Glomerular visceral epithelial cell (primary cell): ENCODE measurements at regions not wholly inside any gene's neighbourhood (a gene's known extent, or its start where the extent isn't known, plus 50 kb on each side); places are given as distances from the start of the nearest gene placed in this dataset.

Experiments
- DNase-seq: peaks from one replicate; pipeline ENCODE4 v3.0.0-alpha.2; 2016; ENCODE audit errors: extremely low spot score

GRCh38 chr1:83673312-83673711 is 325.6 kb downstream of the TTLL7 start:
- no peak for DNase-seq

- no peak for DNase-seq
Measured at GRCh38 chr1:83671586-83671985, 327.3 kb downstream of the TTLL7 start.

- DNase-seq = no peak
Measured at GRCh38 chr1:83670909-83671565, 327.9 kb downstream of the TTLL7 start.

GRCh38 chr1:83641796-83642443 is 357.0 kb downstream of the TTLL7 start:
- DNase-seq = no peak

GRCh38 chr1:83641206-83641658 is 357.7 kb downstream of the TTLL7 start:
- no peak for DNase-seq

- DNase-seq = no peak
Measured at GRCh38 chr1:83639785-83640184, 359.1 kb downstream of the TTLL7 start.

- DNase-seq = no peak
Measured at GRCh38 chr1:83637586-83637985, 361.3 kb downstream of the TTLL7 start.

- no peak for DNase-seq
Measured at GRCh38 chr1:83637009-83637408, 361.9 kb downstream of the TTLL7 start.

GRCh38 chr1:83632906-83633305 is 366.0 kb downstream of the TTLL7 start:
- DNase-seq = no peak

- DNase-seq = no peak
Measured at GRCh38 chr1:83631851-83632250, 367.1 kb downstream of the TTLL7 start.

GRCh38 chr1:83627045-83627444 is 371.9 kb downstream of the TTLL7 start:
- DNase-seq = no peak

- no peak for DNase-seq
Measured at GRCh38 chr1:83626603-83627002, 372.3 kb downstream of the TTLL7 start.

GRCh38 chr1:83625646-83626045 is 373.3 kb downstream of the TTLL7 start:
- no peak for DNase-seq

- DNase-seq = no peak
Measured at GRCh38 chr1:83620016-83620415, 378.9 kb downstream of the TTLL7 start.

GRCh38 chr1:83619170-83619896 is 379.6 kb downstream of the TTLL7 start:
- no peak for DNase-seq

GRCh38 chr1:83617883-83618282 is 381.0 kb downstream of the TTLL7 start:
- no peak for DNase-seq

GRCh38 chr1:83615370-83615769 is 383.6 kb downstream of the TTLL7 start:
- DNase-seq = no peak

- DNase-seq = no peak
Measured at GRCh38 chr1:83606416-83606955, 392.4 kb downstream of the TTLL7 start.

- no peak for DNase-seq
Measured at GRCh38 chr1:83596331-83596730, 402.6 kb downstream of the TTLL7 start.

- no peak for DNase-seq
Measured at GRCh38 chr1:83593073-83593472, 405.9 kb downstream of the TTLL7 start.

GRCh38 chr1:83588140-83588539 is 410.8 kb downstream of the TTLL7 start:
- no peak for DNase-seq

GRCh38 chr1:83583351-83584014 is 415.4 kb downstream of the TTLL7 start:
- DNase-seq = no peak
